Mesothelial cell of epicardium (in vitro differentiated cells): ENCODE measurements at regions not wholly inside any gene's neighbourhood (a gene's known extent, or its start where the extent isn't known, plus 50 kb on each side); places are given as distances from the start of the nearest gene placed in this dataset.
A peak's percentile ranks its signal among the peaks of the same experiment; 100 is the strongest.

Experiments used
- DNase-seq, 2 experiments: peaks; one replicate each; pipeline ENCODE4 v3.0.0; 2021; ENCODE audit warnings: low spot score in 2 of 2; ENCODE audit not compliant: unreplicated experiment in 2 of 2
- H3K27ac Mint-ChIP-seq: 2 replicates; pipeline ENCODE4 v1.8.0; 2021; ENCODE audit warnings: mixed read lengths
- H3K27me3 Mint-ChIP-seq: 2 replicates; pipeline ENCODE4 v1.8.0; 2021; ENCODE audit warnings: low read depth, mixed read lengths
- H3K36me3 Mint-ChIP-seq: 2 replicates; pipeline ENCODE4 v1.8.0; 2021; ENCODE audit warnings: mixed read lengths
- H3K4me1 Mint-ChIP-seq: 2 replicates; pipeline ENCODE4 v1.8.0; 2021; ENCODE audit warnings: mixed read lengths
- H3K4me3 Mint-ChIP-seq: 2 replicates; pipeline ENCODE4 v1.8.0; 2021; ENCODE audit warnings: mild to moderate bottlenecking, moderate library complexity, mixed read lengths
- H3K9me3 Mint-ChIP-seq: 2 replicates; pipeline ENCODE4 v1.8.0; 2021; ENCODE audit warnings: mixed read lengths
- CTCF ChIP-seq: fragments of 200-600 bp; sonication (generic); IDR thresholded peaks from one replicate; pipeline ENCODE4 v1.5.0; 2021; ENCODE audit warnings: antibody characterized with exemption; ENCODE audit not compliant: unreplicated experiment

- H3K27me3 Mint-ChIP-seq, result no peaks in the 10 kb centered on the region
- DNase-seq, result no peak
- H3K36me3 Mint-ChIP-seq, result no peaks in the 10 kb centered on the region
- no peak overlapping the region for H3K27ac Mint-ChIP-seq
- TF ChIP-seq CTCF, result no peak
- no peak overlapping the region for H3K4me3 Mint-ChIP-seq
- H3K9me3 Mint-ChIP-seq, result peaks cover 4% of the 10 kb centered on the region
- peaks cover 59% of the 10 kb centered on the region for H3K4me1 Mint-ChIP-seq
These were observed 50.3 kb upstream of the STX16 start for GRCh38 chr20:58600756-58601155.

GRCh38 chr20:58599966-58600365 is 51.1 kb upstream of the STX16 start:
- no peaks in the 10 kb centered on the region for H3K36me3 Mint-ChIP-seq
- DNase-seq, result no peak
- H3K27me3 Mint-ChIP-seq, result no peaks in the 10 kb centered on the region
- H3K9me3 Mint-ChIP-seq, result peaks cover 4% of the 10 kb centered on the region
- no peak overlapping the region for H3K27ac Mint-ChIP-seq
- H3K4me1 Mint-ChIP-seq, result peaks cover 54% of the 10 kb centered on the region
- TF ChIP-seq CTCF, result no peak
- H3K4me3 Mint-ChIP-seq, result no peak overlapping the region

- TF ChIP-seq CTCF, result no peak
- H3K4me3 Mint-ChIP-seq, result no peak overlapping the region
- peaks cover 44% of the 10 kb centered on the region for H3K4me1 Mint-ChIP-seq
- H3K9me3 Mint-ChIP-seq, result peaks cover 4% of the 10 kb centered on the region
- H3K36me3 Mint-ChIP-seq, result no peaks in the 10 kb centered on the region
- H3K27ac Mint-ChIP-seq, result peak overlapping the region; percentile 52
- H3K27me3 Mint-ChIP-seq, result peaks cover 4% of the 10 kb centered on the region
- DNase-seq, result no peak
These were observed 52.7 kb upstream of the STX16 start for GRCh38 chr20:58598211-58599015.

GRCh38 chr20:58597249-58597891 is 53.7 kb upstream of the STX16 start:
- TF ChIP-seq CTCF, result no peak
- Mint-ChIP-seq H3K27ac (peak overlapping the region; percentile 85), H3K27me3 (peaks cover 11% of the 10 kb centered on the region), H3K36me3 (no peaks in the 10 kb centered on the region), H3K9me3 (peaks cover 4% of the 10 kb centered on the region), H3K4me3 (no peak overlapping the region), H3K4me1 (peaks cover 39% of the 10 kb centered on the region)
- no peak for DNase-seq

- TF ChIP-seq CTCF, result no peak
- DNase-seq, result no peak
- Mint-ChIP-seq H3K9me3 (peaks cover 4% of the 10 kb centered on the region), H3K27me3 (peaks cover 11% of the 10 kb centered on the region), H3K4me3 (no peak overlapping the region), H3K4me1 (peaks cover 34% of the 10 kb centered on the region), H3K27ac (peak overlapping the region; percentile 85), H3K36me3 (no peaks in the 10 kb centered on the region)
These were observed 54.3 kb upstream of the STX16 start for GRCh38 chr20:58596750-58597248.
